ENCODE measurements at regions not wholly inside any gene's neighbourhood (a gene's known extent, or its start where the extent isn't known, plus 50 kb on each side); places are given as distances from the start of the nearest gene placed in this dataset.
A peak's percentile ranks its signal among the peaks of the same experiment; 100 is the strongest.

DNA sequence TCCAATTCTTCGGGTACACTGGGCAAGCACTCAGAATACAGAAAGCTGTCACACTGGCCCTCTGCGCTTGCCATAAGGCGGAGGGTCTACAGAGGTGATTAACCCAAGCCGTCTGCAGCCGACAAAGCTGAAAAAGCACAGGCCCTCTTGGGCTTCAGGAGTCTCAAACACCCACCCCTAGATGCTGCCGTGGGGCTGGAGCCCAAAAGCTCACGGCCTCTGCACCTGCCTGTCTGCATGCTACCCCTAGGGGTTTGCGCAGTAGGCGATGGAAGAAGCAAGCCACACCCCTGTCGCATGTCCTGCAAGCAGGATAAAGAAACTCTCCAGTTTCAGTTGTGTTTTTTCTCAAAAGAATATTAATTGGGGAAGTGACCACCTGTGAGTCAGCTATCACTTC, 118.8 kb upstream of the PLEKHA5 start (continued):
- TF ChIP-seq, protein P1, sequence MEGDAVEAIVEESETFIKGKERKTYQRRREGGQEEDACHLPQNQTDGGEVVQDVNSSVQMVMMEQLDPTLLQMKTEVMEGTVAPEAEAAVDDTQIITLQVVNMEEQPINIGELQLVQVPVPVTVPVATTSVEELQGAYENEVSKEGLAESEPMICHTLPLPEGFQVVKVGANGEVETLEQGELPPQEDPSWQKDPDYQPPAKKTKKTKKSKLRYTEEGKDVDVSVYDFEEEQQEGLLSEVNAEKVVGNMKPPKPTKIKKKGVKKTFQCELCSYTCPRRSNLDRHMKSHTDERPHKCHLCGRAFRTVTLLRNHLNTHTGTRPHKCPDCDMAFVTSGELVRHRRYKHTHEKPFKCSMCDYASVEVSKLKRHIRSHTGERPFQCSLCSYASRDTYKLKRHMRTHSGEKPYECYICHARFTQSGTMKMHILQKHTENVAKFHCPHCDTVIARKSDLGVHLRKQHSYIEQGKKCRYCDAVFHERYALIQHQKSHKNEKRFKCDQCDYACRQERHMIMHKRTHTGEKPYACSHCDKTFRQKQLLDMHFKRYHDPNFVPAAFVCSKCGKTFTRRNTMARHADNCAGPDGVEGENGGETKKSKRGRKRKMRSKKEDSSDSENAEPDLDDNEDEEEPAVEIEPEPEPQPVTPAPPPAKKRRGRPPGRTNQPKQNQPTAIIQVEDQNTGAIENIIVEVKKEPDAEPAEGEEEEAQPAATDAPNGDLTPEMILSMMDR (IDR thresholded peaks at IDR 0.05; ENCODE audit: low read depth, low read length, missing input control): no peak
- TF ChIP-seq, protein P2, sequence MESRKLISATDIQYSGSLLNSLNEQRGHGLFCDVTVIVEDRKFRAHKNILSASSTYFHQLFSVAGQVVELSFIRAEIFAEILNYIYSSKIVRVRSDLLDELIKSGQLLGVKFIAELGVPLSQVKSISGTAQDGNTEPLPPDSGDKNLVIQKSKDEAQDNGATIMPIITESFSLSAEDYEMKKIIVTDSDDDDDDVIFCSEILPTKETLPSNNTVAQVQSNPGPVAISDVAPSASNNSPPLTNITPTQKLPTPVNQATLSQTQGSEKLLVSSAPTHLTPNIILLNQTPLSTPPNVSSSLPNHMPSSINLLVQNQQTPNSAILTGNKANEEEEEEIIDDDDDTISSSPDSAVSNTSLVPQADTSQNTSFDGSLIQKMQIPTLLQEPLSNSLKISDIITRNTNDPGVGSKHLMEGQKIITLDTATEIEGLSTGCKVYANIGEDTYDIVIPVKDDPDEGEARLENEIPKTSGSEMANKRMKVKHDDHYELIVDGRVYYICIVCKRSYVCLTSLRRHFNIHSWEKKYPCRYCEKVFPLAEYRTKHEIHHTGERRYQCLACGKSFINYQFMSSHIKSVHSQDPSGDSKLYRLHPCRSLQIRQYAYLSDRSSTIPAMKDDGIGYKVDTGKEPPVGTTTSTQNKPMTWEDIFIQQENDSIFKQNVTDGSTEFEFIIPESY (IDR thresholded peaks at IDR 0.05): no peak

DNA sequence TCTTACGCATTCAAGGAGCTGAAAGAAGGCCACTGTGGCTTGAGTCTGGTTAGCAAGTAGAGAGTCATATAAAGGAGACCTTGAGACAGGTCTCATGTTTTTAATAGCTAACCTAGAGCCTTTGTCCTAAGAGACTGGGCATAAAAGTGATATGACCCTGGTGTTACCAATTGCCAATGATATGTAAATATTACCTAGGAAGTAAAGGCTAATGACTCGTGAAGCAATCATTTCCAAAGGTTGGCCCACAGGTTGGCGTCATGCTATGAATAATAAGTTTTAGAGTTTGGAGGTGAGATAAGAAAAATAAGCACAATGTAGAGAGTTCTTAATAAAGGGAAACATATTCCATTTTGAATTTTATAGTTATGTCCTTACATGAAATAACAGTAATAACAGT, 116.6 kb upstream of the PLEKHA5 start:
- Histone ChIP-seq H3K9ac (ENCODE audit: low read depth in 1 of 2, low read length in 2 of 2) (no peak overlapping the region), H3K27me3 (ENCODE audit: control insufficient read depth in 4 of 4, insufficient read depth in 4 of 4, low read length in 3 of 4) (no peaks in the 10 kb centered on the region), H3K27ac (ENCODE audit: low read depth in 1 of 2, low read length in 2 of 2) (no peak overlapping the region), H3K4me3 (ENCODE audit: low read depth in 1 of 3, low read length in 3 of 3) (no peak overlapping the region), H3K36me3 (ENCODE audit: control insufficient read depth in 4 of 4, insufficient read depth in 3 of 4, low read depth in 1 of 4, low read length in 3 of 4) (no peaks in the 10 kb centered on the region), H3K9me3 (ENCODE audit: control insufficient read depth in 4 of 4, low read length in 3 of 4) (no peaks in the 10 kb centered on the region), H3K4me1 (ENCODE audit: control insufficient read depth in 4 of 4, insufficient read depth in 4 of 4, low read length in 3 of 4) (peaks cover 0 to 15% (median under 1%) of the 10 kb centered on the region in 4 donors)
- WGBS: 55% methylated on average over 3 of the region's 3 CpGs
- TF ChIP-seq GABPA (IDR thresholded peaks at IDR 0.05 in 1 of 2, conservative IDR thresholded peaks at IDR 0.05 in 1 of 2) (no peak), HNF4A (conservative IDR thresholded peaks at IDR 0.05) (peak; percentile 58 to 74), RXRA (IDR thresholded peaks at IDR 0.05) (peak; percentile 81 to 92), TAF1 (conservative IDR thresholded peaks at IDR 0.05) (no peak), HNF4G (IDR thresholded peaks at IDR 0.05) (no peak), YY1 (IDR thresholded peaks at IDR 0.05) (peak; percentile 69), FOXA1 (IDR thresholded peaks at IDR 0.05) (peak; percentile 28), SP1 (IDR thresholded peaks at IDR 0.05) (peak; percentile 58), EGR1 (IDR thresholded peaks at IDR 0.05; ENCODE audit: low read depth in 2 of 2) (no peak), NR2F2 (IDR thresholded peaks at IDR 0.05) (no peak), FOXA2 (IDR thresholded peaks at IDR 0.05) (peak; percentile 74), JUND (IDR thresholded peaks at IDR 0.05) (peak in 1 of 2 donors; percentile 78), RAD21 (IDR thresholded peaks at IDR 0.05) (peak; percentile 22 to 42)
- TF ChIP-seq, protein P3, sequence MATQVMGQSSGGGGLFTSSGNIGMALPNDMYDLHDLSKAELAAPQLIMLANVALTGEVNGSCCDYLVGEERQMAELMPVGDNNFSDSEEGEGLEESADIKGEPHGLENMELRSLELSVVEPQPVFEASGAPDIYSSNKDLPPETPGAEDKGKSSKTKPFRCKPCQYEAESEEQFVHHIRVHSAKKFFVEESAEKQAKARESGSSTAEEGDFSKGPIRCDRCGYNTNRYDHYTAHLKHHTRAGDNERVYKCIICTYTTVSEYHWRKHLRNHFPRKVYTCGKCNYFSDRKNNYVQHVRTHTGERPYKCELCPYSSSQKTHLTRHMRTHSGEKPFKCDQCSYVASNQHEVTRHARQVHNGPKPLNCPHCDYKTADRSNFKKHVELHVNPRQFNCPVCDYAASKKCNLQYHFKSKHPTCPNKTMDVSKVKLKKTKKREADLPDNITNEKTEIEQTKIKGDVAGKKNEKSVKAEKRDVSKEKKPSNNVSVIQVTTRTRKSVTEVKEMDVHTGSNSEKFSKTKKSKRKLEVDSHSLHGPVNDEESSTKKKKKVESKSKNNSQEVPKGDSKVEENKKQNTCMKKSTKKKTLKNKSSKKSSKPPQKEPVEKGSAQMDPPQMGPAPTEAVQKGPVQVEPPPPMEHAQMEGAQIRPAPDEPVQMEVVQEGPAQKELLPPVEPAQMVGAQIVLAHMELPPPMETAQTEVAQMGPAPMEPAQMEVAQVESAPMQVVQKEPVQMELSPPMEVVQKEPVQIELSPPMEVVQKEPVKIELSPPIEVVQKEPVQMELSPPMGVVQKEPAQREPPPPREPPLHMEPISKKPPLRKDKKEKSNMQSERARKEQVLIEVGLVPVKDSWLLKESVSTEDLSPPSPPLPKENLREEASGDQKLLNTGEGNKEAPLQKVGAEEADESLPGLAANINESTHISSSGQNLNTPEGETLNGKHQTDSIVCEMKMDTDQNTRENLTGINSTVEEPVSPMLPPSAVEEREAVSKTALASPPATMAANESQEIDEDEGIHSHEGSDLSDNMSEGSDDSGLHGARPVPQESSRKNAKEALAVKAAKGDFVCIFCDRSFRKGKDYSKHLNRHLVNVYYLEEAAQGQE (IDR thresholded peaks at IDR 0.05): peak; percentile 43
- TF ChIP-seq, protein P1 (IDR thresholded peaks at IDR 0.05; ENCODE audit: low read depth, low read length, missing input control): no peak
- TF ChIP-seq, protein P2 (IDR thresholded peaks at IDR 0.05): no peak
- TF ChIP-seq, protein P4, sequence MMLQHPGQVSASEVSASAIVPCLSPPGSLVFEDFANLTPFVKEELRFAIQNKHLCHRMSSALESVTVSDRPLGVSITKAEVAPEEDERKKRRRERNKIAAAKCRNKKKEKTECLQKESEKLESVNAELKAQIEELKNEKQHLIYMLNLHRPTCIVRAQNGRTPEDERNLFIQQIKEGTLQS (IDR thresholded peaks at IDR 0.05): no peak
- TF ChIP-seq, protein P5, sequence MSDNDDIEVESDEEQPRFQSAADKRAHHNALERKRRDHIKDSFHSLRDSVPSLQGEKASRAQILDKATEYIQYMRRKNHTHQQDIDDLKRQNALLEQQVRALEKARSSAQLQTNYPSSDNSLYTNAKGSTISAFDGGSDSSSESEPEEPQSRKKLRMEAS (IDR thresholded peaks at IDR 0.05): peak; percentile 66
- no peak for DNase-seq (ENCODE audit: low spot score)

Measured in liver (tissue), 8 donors.